Transverse colon (tissue), 4 donors: ENCODE measurements at regions not wholly inside any gene's neighbourhood (a gene's known extent, or its start where the extent isn't known, plus 50 kb on each side); places are given as distances from the start of the nearest gene placed in this dataset.

Experiments used
- POLR2A ChIP-seq: fragments of 450-650 bp; IDR thresholded peaks from one replicate; pipeline ENCODE4 v1.6.1; 2016; ENCODE audit warnings: antibody characterized with exemption, mild to moderate bottlenecking, moderate library complexity
- POLR2AphosphoS5 ChIP-seq, 3 donors: sonication (generic); formaldehyde crosslinking; IDR thresholded peaks; one replicate each; pipeline ENCODE4 v1.6.1; 2016; ENCODE audit warnings: antibody characterized with exemption in 3 of 3
- TF ChIP-seq, protein P1 (sequence below), 5 experiments: fragments of 200-600 bp in 3 of 5; fragments of 450-650 bp in 2 of 5; sonication (generic) in 3 of 5; IDR thresholded peaks; 1 replicate in 2 of 5; 2 replicates in 3 of 5; pipeline ENCODE4 v1.5.1; 2016 to 2017; ENCODE audit warnings: antibody characterized with exemption in 5 of 5, inconsistent platforms in 3 of 5, mild to moderate bottlenecking in 2 of 5, moderate library complexity in 1 of 5

DNA sequence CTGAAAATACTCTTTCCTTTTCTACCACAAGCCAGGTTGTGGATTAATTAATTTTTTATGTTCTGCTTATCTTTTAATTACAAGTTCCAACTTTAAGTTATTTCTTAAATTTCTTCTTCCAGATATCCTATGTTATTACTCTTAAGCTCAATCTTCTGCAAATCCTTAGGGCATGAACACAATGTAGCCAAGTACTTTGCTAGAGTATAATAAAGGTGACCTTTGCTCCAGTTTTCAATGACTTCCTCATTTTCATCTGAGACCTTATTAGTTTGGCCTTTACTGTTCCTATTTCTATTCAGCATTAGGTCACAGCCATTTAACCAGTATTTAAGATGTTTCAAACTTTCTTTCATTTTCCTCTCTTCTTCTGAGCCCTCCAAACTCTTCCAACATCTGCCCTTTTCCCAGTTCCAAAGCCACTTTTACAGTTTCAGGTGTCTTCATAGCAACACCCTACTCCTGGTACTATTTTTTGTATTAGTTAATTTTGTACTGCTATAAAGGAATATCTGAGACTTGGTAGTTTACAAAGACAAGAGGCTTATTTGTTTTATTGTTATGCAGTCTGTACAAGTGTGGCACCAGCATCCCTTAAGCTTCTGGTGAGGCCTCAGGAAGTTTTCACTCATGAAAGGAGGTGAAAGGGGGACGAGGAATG lies 886.2 kb upstream of the GHITM start:
- TF ChIP-seq POLR2AphosphoS5 (IDR thresholded peaks at IDR 0.05): no peak
- TF ChIP-seq, protein P1, sequence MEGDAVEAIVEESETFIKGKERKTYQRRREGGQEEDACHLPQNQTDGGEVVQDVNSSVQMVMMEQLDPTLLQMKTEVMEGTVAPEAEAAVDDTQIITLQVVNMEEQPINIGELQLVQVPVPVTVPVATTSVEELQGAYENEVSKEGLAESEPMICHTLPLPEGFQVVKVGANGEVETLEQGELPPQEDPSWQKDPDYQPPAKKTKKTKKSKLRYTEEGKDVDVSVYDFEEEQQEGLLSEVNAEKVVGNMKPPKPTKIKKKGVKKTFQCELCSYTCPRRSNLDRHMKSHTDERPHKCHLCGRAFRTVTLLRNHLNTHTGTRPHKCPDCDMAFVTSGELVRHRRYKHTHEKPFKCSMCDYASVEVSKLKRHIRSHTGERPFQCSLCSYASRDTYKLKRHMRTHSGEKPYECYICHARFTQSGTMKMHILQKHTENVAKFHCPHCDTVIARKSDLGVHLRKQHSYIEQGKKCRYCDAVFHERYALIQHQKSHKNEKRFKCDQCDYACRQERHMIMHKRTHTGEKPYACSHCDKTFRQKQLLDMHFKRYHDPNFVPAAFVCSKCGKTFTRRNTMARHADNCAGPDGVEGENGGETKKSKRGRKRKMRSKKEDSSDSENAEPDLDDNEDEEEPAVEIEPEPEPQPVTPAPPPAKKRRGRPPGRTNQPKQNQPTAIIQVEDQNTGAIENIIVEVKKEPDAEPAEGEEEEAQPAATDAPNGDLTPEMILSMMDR (IDR thresholded peaks at IDR 0.05): no peak
- TF ChIP-seq POLR2A: no peak
